ENCODE measurements at regions not wholly inside any gene's neighbourhood (a gene's known extent, or its start where the extent isn't known, plus 50 kb on each side); places are given as distances from the start of the nearest gene placed in this dataset.
A peak's percentile ranks its signal among the peaks of the same experiment; 100 is the strongest.

GRCh38 chr12:126076515-126076914 is 1011.3 kb downstream of the AACS start:
- Histone ChIP-seq H3K9me2 (replicated peaks; ENCODE audit: low read length) (no peaks in the 10 kb centered on the region), H2AFZ (ENCODE audit: low read length) (no peak overlapping the region), H3K4me3 (ENCODE audit: low read length) (no peak overlapping the region), H3K36me3 (ENCODE audit: low read depth, low read length) (no peaks in the 10 kb centered on the region), H3K27me3 (ENCODE audit: low read length) (peaks cover 5% of the 10 kb centered on the region; the same call in 1 of the 2 replicates), H3K79me2 (ENCODE audit: low read length) (no peaks in the 10 kb centered on the region), H3K27ac (ENCODE audit: low read length) (no peak overlapping the region), H3K9ac (ENCODE audit: low read length) (no peak overlapping the region), H4K20me1 (ENCODE audit: low read length) (no peaks in the 10 kb centered on the region), H3F3A (ENCODE audit: low read length, unreplicated experiment) (no peaks in the 10 kb centered on the region), H3K4me2 (ENCODE audit: low read length) (no peak overlapping the region), H3K4me1 (ENCODE audit: insufficient read depth, low read length) (no peaks in the 10 kb centered on the region), H3K9me3 (ENCODE audit: low read length) (peaks cover 7% of the 10 kb centered on the region; the same call in 1 of the 2 replicates)
- intact Hi-C loops (cut with micrococcal nuclease): no loop called here
- TF ChIP-seq EZH2 (IDR thresholded peaks at IDR 0.05; ENCODE audit: low read length, unreplicated experiment) (no peak), EZH2phosphoT487 (IDR thresholded peaks at IDR 0.05; ENCODE audit: borderline replicate concordance, low read length) (no peak)
- TF ChIP-seq, protein P1, sequence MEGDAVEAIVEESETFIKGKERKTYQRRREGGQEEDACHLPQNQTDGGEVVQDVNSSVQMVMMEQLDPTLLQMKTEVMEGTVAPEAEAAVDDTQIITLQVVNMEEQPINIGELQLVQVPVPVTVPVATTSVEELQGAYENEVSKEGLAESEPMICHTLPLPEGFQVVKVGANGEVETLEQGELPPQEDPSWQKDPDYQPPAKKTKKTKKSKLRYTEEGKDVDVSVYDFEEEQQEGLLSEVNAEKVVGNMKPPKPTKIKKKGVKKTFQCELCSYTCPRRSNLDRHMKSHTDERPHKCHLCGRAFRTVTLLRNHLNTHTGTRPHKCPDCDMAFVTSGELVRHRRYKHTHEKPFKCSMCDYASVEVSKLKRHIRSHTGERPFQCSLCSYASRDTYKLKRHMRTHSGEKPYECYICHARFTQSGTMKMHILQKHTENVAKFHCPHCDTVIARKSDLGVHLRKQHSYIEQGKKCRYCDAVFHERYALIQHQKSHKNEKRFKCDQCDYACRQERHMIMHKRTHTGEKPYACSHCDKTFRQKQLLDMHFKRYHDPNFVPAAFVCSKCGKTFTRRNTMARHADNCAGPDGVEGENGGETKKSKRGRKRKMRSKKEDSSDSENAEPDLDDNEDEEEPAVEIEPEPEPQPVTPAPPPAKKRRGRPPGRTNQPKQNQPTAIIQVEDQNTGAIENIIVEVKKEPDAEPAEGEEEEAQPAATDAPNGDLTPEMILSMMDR (conservative IDR thresholded peaks at IDR 0.05; ENCODE audit: low read depth, low read length): no peak
- ChIA-PET POLR2A (ENCODE audit: unreplicated experiment) (no interaction called here), CTCF (no interaction called here)
- no TSS peak for BruUV-seq (replicated peaks)
- DNase-seq (no peak), ATAC-seq (no peak)

- no peaks in the 10 kb centered on the region for H3K36me3 ChIP-seq (ENCODE audit: low read depth, low read length)
- H3K27ac ChIP-seq (ENCODE audit: low read length): no peak overlapping the region
- BruUV-seq (replicated peaks): no TSS peak
- H3K9me3 ChIP-seq (ENCODE audit: low read length): peaks cover 7% of the 10 kb centered on the region; the same call in 1 of the 2 replicates
- no peaks in the 10 kb centered on the region for H3K4me1 ChIP-seq (ENCODE audit: insufficient read depth, low read length)
- no peak overlapping the region for H3K4me3 ChIP-seq (ENCODE audit: low read length)
- CTCF ChIA-PET: no interaction called here
- H3K4me2 ChIP-seq (ENCODE audit: low read length): no peak overlapping the region
- POLR2A ChIA-PET (ENCODE audit: unreplicated experiment): no interaction called here
- TF ChIP-seq EZH2phosphoT487 (IDR thresholded peaks at IDR 0.05; ENCODE audit: borderline replicate concordance, low read length) (no peak), EZH2 (IDR thresholded peaks at IDR 0.05; ENCODE audit: low read length, unreplicated experiment) (no peak)
- TF ChIP-seq, protein P1 (conservative IDR thresholded peaks at IDR 0.05; ENCODE audit: low read depth, low read length): no peak
- no peak overlapping the region for H2AFZ ChIP-seq (ENCODE audit: low read length)
- H4K20me1 ChIP-seq (ENCODE audit: low read length): no peaks in the 10 kb centered on the region
- no peak overlapping the region for H3K9ac ChIP-seq (ENCODE audit: low read length)
- intact Hi-C loops (cut with micrococcal nuclease): no loop called here
- H3K27me3 ChIP-seq (ENCODE audit: low read length): peaks cover 5% of the 10 kb centered on the region; the same call in 1 of the 2 replicates
- H3K9me2 ChIP-seq (replicated peaks; ENCODE audit: low read length): no peaks in the 10 kb centered on the region
- H3F3A ChIP-seq (ENCODE audit: low read length, unreplicated experiment): no peaks in the 10 kb centered on the region
- ATAC-seq: no peak
- DNase-seq: no peak
- H3K79me2 ChIP-seq (ENCODE audit: low read length): no peaks in the 10 kb centered on the region
Observed at GRCh38 chr12:126083926-126084325, 1018.7 kb downstream of the AACS start.

DNA sequence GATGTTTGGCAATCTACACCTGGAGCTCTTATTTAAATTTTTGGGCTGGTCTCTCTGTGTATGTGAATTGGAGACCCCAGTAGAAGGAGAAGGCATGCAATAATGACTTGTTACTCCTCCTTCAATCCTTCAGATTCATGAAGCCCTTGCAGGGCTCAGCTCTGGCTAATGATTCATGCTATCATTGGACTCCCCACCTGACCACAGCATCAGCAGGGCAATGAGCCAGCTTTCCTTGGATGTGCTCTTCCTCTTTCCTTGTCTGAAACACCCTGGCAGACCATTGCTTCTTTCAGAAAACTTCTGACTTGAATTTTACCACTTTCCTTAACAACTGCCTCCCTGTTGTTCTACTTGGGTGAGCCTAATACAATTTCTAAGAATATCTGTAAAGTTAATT is 1019.2 kb downstream of the AACS start:
- Histone ChIP-seq H3F3A (ENCODE audit: low read length, unreplicated experiment) (no peaks in the 10 kb centered on the region), H3K79me2 (ENCODE audit: low read length) (no peaks in the 10 kb centered on the region), H3K9me3 (ENCODE audit: low read length) (peaks cover 7% of the 10 kb centered on the region; the same call in 1 of the 2 replicates), H2AFZ (ENCODE audit: low read length) (no peak overlapping the region), H3K27me3 (ENCODE audit: low read length) (peaks cover 3% of the 10 kb centered on the region; the same call in 1 of the 2 replicates), H3K4me2 (ENCODE audit: low read length) (no peak overlapping the region), H3K9ac (ENCODE audit: low read length) (no peak overlapping the region), H3K4me3 (ENCODE audit: low read length) (no peak overlapping the region), H3K9me2 (replicated peaks; ENCODE audit: low read length) (no peaks in the 10 kb centered on the region), H3K27ac (ENCODE audit: low read length) (no peak overlapping the region), H3K4me1 (ENCODE audit: insufficient read depth, low read length) (no peaks in the 10 kb centered on the region), H3K36me3 (ENCODE audit: low read depth, low read length) (no peaks in the 10 kb centered on the region), H4K20me1 (ENCODE audit: low read length) (no peaks in the 10 kb centered on the region)
- intact Hi-C loops (cut with micrococcal nuclease): no loop called here
- DNase-seq (peak; percentile 4), ATAC-seq (no peak)
- TF ChIP-seq, protein P1 (conservative IDR thresholded peaks at IDR 0.05; ENCODE audit: low read depth, low read length): no peak
- no peak for TF ChIP-seq EZH2phosphoT487 (IDR thresholded peaks at IDR 0.05; ENCODE audit: borderline replicate concordance, low read length)
- no peak for TF ChIP-seq EZH2 (IDR thresholded peaks at IDR 0.05; ENCODE audit: low read length, unreplicated experiment)
- ChIA-PET CTCF (no interaction called here), POLR2A (ENCODE audit: unreplicated experiment) (interaction anchor here (0.5 kb wide), 1 partner anchor 1827 kb away, joined by 3 read pairs; no protein-coding TSS in a partner anchor)
- no TSS peak for BruUV-seq (replicated peaks)

All from PC-3 (cell line).